Activated CD4-positive, alpha-beta T cell treated with anti-CD3 and anti-CD28 coated beads, Interleukin-2, amount 10 ng/mL, durations not matched to agents 7 days and 5 days (primary cell): ENCODE measurements at regions not wholly inside any gene's neighbourhood (a gene's known extent, or its start where the extent isn't known, plus 50 kb on each side); places are given as distances from the start of the nearest gene placed in this dataset.

ENCODE experiments used
- CTCF ChIA-PET: fragments of 350-600 bp; sonication (Branson Sonifier 250); formaldehyde crosslinking; loops from one replicate; lab custom pipeline; 2021; ENCODE audit warnings: antibody characterized with exemption; lab: Charles Lee
- POLR2A ChIA-PET: fragments of 350-600 bp; sonication (Branson Sonifier 250); formaldehyde crosslinking; loops from one replicate; lab custom pipeline; 2021; ENCODE audit warnings: antibody characterized with exemption; lab: Charles Lee
- DNase-seq: peaks from one replicate; pipeline ENCODE4 v3.0.0-alpha.2; 2020
- H3K27ac Mint-ChIP-seq: one replicate; pipeline ENCODE4 v1.8.0; 2021; ENCODE audit warnings: mild to moderate bottlenecking, moderate library complexity, mixed read lengths
- H3K27me3 Mint-ChIP-seq: one replicate; pipeline ENCODE4 v1.8.0; 2021; ENCODE audit warnings: mixed read lengths
- H3K36me3 Mint-ChIP-seq: one replicate; pipeline ENCODE4 v1.8.0; 2021; ENCODE audit warnings: low read depth, mixed read lengths
- H3K4me1 Mint-ChIP-seq: one replicate; pipeline ENCODE4 v1.8.0; 2021; ENCODE audit warnings: mixed read lengths
- H3K4me3 Mint-ChIP-seq: one replicate; pipeline ENCODE4 v1.8.0; 2021; ENCODE audit warnings: mild to moderate bottlenecking, moderate library complexity, mixed read lengths
- H3K9me3 Mint-ChIP-seq: one replicate; pipeline ENCODE4 v1.8.0; 2021; ENCODE audit warnings: mixed read lengths

- ChIA-PET CTCF (interaction anchor here (1.3 kb wide), 1 partner anchor 13 kb away, joined by 3 read pairs; no protein-coding TSS in a partner anchor), POLR2A (no interaction called here)
- Mint-ChIP-seq H3K27ac (no peak overlapping the region), H3K4me1 (no peaks in the 10 kb centered on the region), H3K27me3 (peaks cover 45% of the 10 kb centered on the region), H3K9me3 (no peaks in the 10 kb centered on the region), H3K36me3 (no peaks in the 10 kb centered on the region), H3K4me3 (no peak overlapping the region)
- no peak for DNase-seq
These were observed 54.9 kb downstream of the DIO3 start for GRCh38 chr14:101616202-101616601.

- Mint-ChIP-seq H3K4me1 (no peaks in the 10 kb centered on the region), H3K27ac (no peak overlapping the region), H3K36me3 (no peaks in the 10 kb centered on the region), H3K9me3 (no peaks in the 10 kb centered on the region), H3K27me3 (peaks cover 19% of the 10 kb centered on the region), H3K4me3 (no peak overlapping the region)
- no peak for DNase-seq
- CTCF ChIA-PET, result no interaction called here
- POLR2A ChIA-PET, result no interaction called here
These were observed 58.2 kb downstream of the DIO3 start for GRCh38 chr14:101619484-101619883.

- no peak overlapping the region for H3K4me3 Mint-ChIP-seq
- ChIA-PET POLR2A (no interaction called here), CTCF (no interaction called here)
- H3K4me1 Mint-ChIP-seq, result no peaks in the 10 kb centered on the region
- DNase-seq, result no peak
- H3K9me3 Mint-ChIP-seq, result no peaks in the 10 kb centered on the region
- no peak overlapping the region for H3K27ac Mint-ChIP-seq
- no peaks in the 10 kb centered on the region for H3K36me3 Mint-ChIP-seq
- H3K27me3 Mint-ChIP-seq, result peaks cover 14% of the 10 kb centered on the region
These were observed 58.9 kb downstream of the DIO3 start for GRCh38 chr14:101620031-101620788.

- DNase-seq, result no peak
- Mint-ChIP-seq H3K9me3 (no peaks in the 10 kb centered on the region), H3K4me3 (no peak overlapping the region), H3K27me3 (peaks cover 9% of the 10 kb centered on the region), H3K27ac (no peak overlapping the region), H3K4me1 (no peaks in the 10 kb centered on the region), H3K36me3 (no peaks in the 10 kb centered on the region)
- CTCF ChIA-PET, result no interaction called here
- POLR2A ChIA-PET, result no interaction called here
These were observed 59.8 kb downstream of the DIO3 start for GRCh38 chr14:101620821-101621785.

GRCh38 chr14:101622251-101623076 lies 61.2 kb downstream of the DIO3 start:
- DNase-seq, result no peak
- ChIA-PET POLR2A (no interaction called here), CTCF (no interaction called here)
- Mint-ChIP-seq H3K27ac (no peak overlapping the region), H3K36me3 (no peaks in the 10 kb centered on the region), H3K9me3 (no peaks in the 10 kb centered on the region), H3K4me1 (no peaks in the 10 kb centered on the region), H3K4me3 (no peak overlapping the region), H3K27me3 (peaks cover 5% of the 10 kb centered on the region)

- no peaks in the 10 kb centered on the region for H3K36me3 Mint-ChIP-seq
- ChIA-PET POLR2A (no interaction called here), CTCF (no interaction called here)
- H3K4me3 Mint-ChIP-seq, result no peak overlapping the region
- H3K27me3 Mint-ChIP-seq, result peaks cover 7% of the 10 kb centered on the region
- no peaks in the 10 kb centered on the region for H3K4me1 Mint-ChIP-seq
- H3K9me3 Mint-ChIP-seq, result no peaks in the 10 kb centered on the region
- no peak for DNase-seq
- H3K27ac Mint-ChIP-seq, result no peak overlapping the region
These were observed 61.7 kb downstream of the DIO3 start for GRCh38 chr14:101623077-101623372.

- ChIA-PET POLR2A (interaction anchor here (0.7 kb wide), 1 partner anchor 24 kb away, joined by 3 read pairs; no protein-coding TSS in a partner anchor), CTCF (interaction anchor here (0.6 kb wide), 1 partner anchor 675 kb away, joined by 3 read pairs; no protein-coding TSS in a partner anchor)
- Mint-ChIP-seq H3K27ac (no peak overlapping the region), H3K36me3 (no peaks in the 10 kb centered on the region), H3K27me3 (peaks cover 2% of the 10 kb centered on the region), H3K4me1 (peaks cover 2% of the 10 kb centered on the region), H3K9me3 (no peaks in the 10 kb centered on the region), H3K4me3 (no peak overlapping the region)
- no peak for DNase-seq
These were observed 62.6 kb downstream of the DIO3 start for GRCh38 chr14:101623685-101624444.

GRCh38 chr14:101624536-101624935 lies 63.2 kb downstream of the DIO3 start:
- ChIA-PET POLR2A (no interaction called here), CTCF (no interaction called here)
- Mint-ChIP-seq H3K4me1 (peaks cover 2% of the 10 kb centered on the region), H3K4me3 (no peak overlapping the region), H3K9me3 (no peaks in the 10 kb centered on the region), H3K27me3 (peaks cover 2% of the 10 kb centered on the region), H3K27ac (no peak overlapping the region), H3K36me3 (no peaks in the 10 kb centered on the region)
- DNase-seq, result no peak

- ChIA-PET CTCF (no interaction called here), POLR2A (no interaction called here)
- Mint-ChIP-seq H3K4me1 (peaks cover 2% of the 10 kb centered on the region), H3K27me3 (peaks cover 2% of the 10 kb centered on the region), H3K27ac (no peak overlapping the region), H3K9me3 (no peaks in the 10 kb centered on the region), H3K36me3 (no peaks in the 10 kb centered on the region), H3K4me3 (no peak overlapping the region)
- no peak for DNase-seq
These were observed 64.2 kb downstream of the DIO3 start for GRCh38 chr14:101625336-101626097.

- H3K36me3 Mint-ChIP-seq, result no peaks in the 10 kb centered on the region
- peaks cover 4% of the 10 kb centered on the region for H3K27me3 Mint-ChIP-seq
- no peaks in the 10 kb centered on the region for H3K9me3 Mint-ChIP-seq
- no peak overlapping the region for H3K4me3 Mint-ChIP-seq
- POLR2A ChIA-PET, result no interaction called here
- DNase-seq, result no peak
- no peak overlapping the region for H3K27ac Mint-ChIP-seq
- peaks cover 2% of the 10 kb centered on the region for H3K4me1 Mint-ChIP-seq
- CTCF ChIA-PET, result no interaction called here
These were observed 65.0 kb downstream of the DIO3 start for GRCh38 chr14:101626331-101626730.

- peaks cover 2% of the 10 kb centered on the region for H3K4me1 Mint-ChIP-seq
- CTCF ChIA-PET, result interaction anchor here (0.5 to 1.5 kb wide), 3 partner anchors 775 to 1251 kb away, joined by 3 to 5 read pairs (median 4); no protein-coding TSS in a partner anchor
- no peak overlapping the region for H3K27ac Mint-ChIP-seq
- H3K36me3 Mint-ChIP-seq, result no peaks in the 10 kb centered on the region
- H3K9me3 Mint-ChIP-seq, result no peaks in the 10 kb centered on the region
- no peak for DNase-seq
- peaks cover 4% of the 10 kb centered on the region for H3K27me3 Mint-ChIP-seq
- no peak overlapping the region for H3K4me3 Mint-ChIP-seq
- POLR2A ChIA-PET, result no interaction called here
These were observed 66.6 kb downstream of the DIO3 start for GRCh38 chr14:101627915-101628262.
